ENCODE measurements at regions not wholly inside any gene's neighbourhood (a gene's known extent, or its start where the extent isn't known, plus 50 kb on each side); places are given as distances from the start of the nearest gene placed in this dataset.

GRCh38 chr5:68489556-68489955 is 274.0 kb downstream of the PIK3R1 start:
- no peak for TF ChIP-seq EZH2 (IDR thresholded peaks at IDR 0.05; ENCODE audit: borderline replicate concordance, insufficient read depth, low read depth, low read length, poor library complexity, severe bottlenecking)
- no peak for TF ChIP-seq CTCF (IDR thresholded peaks at IDR 0.05)
- Mint-ChIP-seq H3K27me3 (peaks cover 7% of the 10 kb centered on the region), H3K9me3 (ENCODE audit: insufficient read depth) (no peaks in the 10 kb centered on the region), H3K27ac (no peak overlapping the region), H3K4me3 (no peak overlapping the region), H3K4me1 (no peaks in the 10 kb centered on the region)
- Histone ChIP-seq H3K79me2 (ENCODE audit: control insufficient read depth, insufficient read depth, low read length) (no peaks in the 10 kb centered on the region), H3K27me3 (replicated peaks in 1 of 4; ENCODE audit: control extremely low read depth in 1 of 4, control insufficient read depth in 3 of 4, insufficient read depth in 4 of 4, low read length in 3 of 4) (no peaks in the 10 kb centered on the region), H2AFZ (ENCODE audit: insufficient read depth, low read depth, low read length, poor library complexity, severe bottlenecking) (no peak overlapping the region), H4K20me1 (ENCODE audit: control insufficient read depth, insufficient read depth, low read length, poor library complexity, severe bottlenecking) (no peaks in the 10 kb centered on the region), H3K9ac (ENCODE audit: low read length) (no peak overlapping the region), H3K4me2 (replicated peaks; ENCODE audit: low read depth, low read length, poor library complexity, severe bottlenecking) (no peak overlapping the region), H3K4me3 (ENCODE audit: control extremely low read depth in 1 of 5, extremely low read depth in 1 of 5, insufficient read depth in 1 of 5, low read depth in 2 of 5, low read length in 4 of 5) (no peak overlapping the region), H3K4me1 (ENCODE audit: control insufficient read depth in 2 of 2, insufficient read depth in 2 of 2, low read length in 2 of 2) (no peaks in the 10 kb centered on the region), H3K27ac (ENCODE audit: low read length in 2 of 2) (no peak overlapping the region), H3K36me3 (replicated peaks in 1 of 2; ENCODE audit: control extremely low read depth in 1 of 2, control insufficient read depth in 1 of 2, extremely low read depth in 1 of 2, insufficient read depth in 2 of 2, low read length in 1 of 2) (no peaks in the 10 kb centered on the region), H3K9me3 (ENCODE audit: control extremely low read depth in 1 of 3, control insufficient read depth in 2 of 3, insufficient read depth in 1 of 3, low read length in 2 of 3) (peaks cover 0 to 6% (median 5%) of the 10 kb centered on the region in 3 donors)
- no CpG with 5 or more reads among the region's 1 CpG for WGBS (ENCODE audit: insufficient coverage)
- ChIA-PET CTCF (no interaction called here), POLR2A (no interaction called here)
- intact Hi-C loops (cut with micrococcal nuclease): no loop called here
- ATAC-seq (ENCODE audit: low read depth) (no peak), DNase-seq (no peak)

GRCh38 chr5:68490406-68490805 is 274.9 kb downstream of the PIK3R1 start:
- H3K4me1 ChIP-seq (ENCODE audit: control insufficient read depth in 2 of 2, insufficient read depth in 2 of 2, low read length in 2 of 2): no peaks in the 10 kb centered on the region
- no peak for DNase-seq
- H3K4me1 Mint-ChIP-seq: no peaks in the 10 kb centered on the region

More at GRCh38 chr5:68490406-68490805, 274.9 kb downstream of the PIK3R1 start:
- no peak overlapping the region for H3K27ac ChIP-seq (ENCODE audit: low read length in 2 of 2)
- no peak for TF ChIP-seq CTCF (IDR thresholded peaks at IDR 0.05)
- TF ChIP-seq EZH2 (IDR thresholded peaks at IDR 0.05; ENCODE audit: borderline replicate concordance, insufficient read depth, low read depth, low read length, poor library complexity, severe bottlenecking): no peak
- no peak overlapping the region for H3K9ac ChIP-seq (ENCODE audit: low read length)
- ChIA-PET POLR2A (no interaction called here), CTCF (no interaction called here)
- H3K4me3 ChIP-seq (ENCODE audit: control extremely low read depth in 1 of 5, extremely low read depth in 1 of 5, insufficient read depth in 1 of 5, low read depth in 2 of 5, low read length in 4 of 5): no peak overlapping the region
- H3K27ac Mint-ChIP-seq: no peak overlapping the region
- H3K4me2 ChIP-seq (replicated peaks; ENCODE audit: low read depth, low read length, poor library complexity, severe bottlenecking): no peak overlapping the region
- no peaks in the 10 kb centered on the region for H3K79me2 ChIP-seq (ENCODE audit: control insufficient read depth, insufficient read depth, low read length)
- WGBS (ENCODE audit: insufficient coverage): 95% methylated on average over 2 of the region's 2 CpGs
- peaks cover 0 to 6% (median 5%) of the 10 kb centered on the region in 3 donors for H3K9me3 ChIP-seq (ENCODE audit: control extremely low read depth in 1 of 3, control insufficient read depth in 2 of 3, insufficient read depth in 1 of 3, low read length in 2 of 3)
- H3K9me3 Mint-ChIP-seq (ENCODE audit: insufficient read depth): no peaks in the 10 kb centered on the region
- H3K4me3 Mint-ChIP-seq: no peak overlapping the region
- H4K20me1 ChIP-seq (ENCODE audit: control insufficient read depth, insufficient read depth, low read length, poor library complexity, severe bottlenecking): no peaks in the 10 kb centered on the region
- no peaks in the 10 kb centered on the region for H3K36me3 ChIP-seq (replicated peaks in 1 of 2; ENCODE audit: control extremely low read depth in 1 of 2, control insufficient read depth in 1 of 2, extremely low read depth in 1 of 2, insufficient read depth in 2 of 2, low read length in 1 of 2)
- H3K27me3 ChIP-seq (replicated peaks in 1 of 4; ENCODE audit: control extremely low read depth in 1 of 4, control insufficient read depth in 3 of 4, insufficient read depth in 4 of 4, low read length in 3 of 4): no peaks in the 10 kb centered on the region
- H2AFZ ChIP-seq (ENCODE audit: insufficient read depth, low read depth, low read length, poor library complexity, severe bottlenecking): no peak overlapping the region
- no peak for ATAC-seq (ENCODE audit: low read depth)
- intact Hi-C loops (cut with micrococcal nuclease): no loop called here
- H3K27me3 Mint-ChIP-seq: peaks cover 7% of the 10 kb centered on the region
